ENCODE measurements at regions not wholly inside any gene's neighbourhood (a gene's known extent, or its start where the extent isn't known, plus 50 kb on each side); places are given as distances from the start of the nearest gene placed in this dataset.

- DNase-seq (ENCODE audit: low read depth, low spot score), result no peak
Observed at GRCh38 chr5:173741729-173742431, 125.4 kb upstream of the BOD1 start.

GRCh38 chr5:173742432-173742816 is 126.0 kb upstream of the BOD1 start:
- DNase-seq (ENCODE audit: low read depth, low spot score), result no peak

- no peak for DNase-seq (ENCODE audit: low read depth, low spot score)
Observed at GRCh38 chr5:173743641-173744343, 127.3 kb upstream of the BOD1 start.

- no peak for DNase-seq (ENCODE audit: low read depth, low spot score)
Observed at GRCh38 chr5:173744551-173744950, 128.1 kb upstream of the BOD1 start.

GRCh38 chr5:173745123-173745522 is 128.7 kb upstream of the BOD1 start:
- no peak for DNase-seq (ENCODE audit: low read depth, low spot score)

GRCh38 chr5:173745557-173745956 is 129.1 kb upstream of the BOD1 start:
- no peak for DNase-seq (ENCODE audit: low read depth, low spot score)

GRCh38 chr5:173746047-173746646 is 129.7 kb upstream of the BOD1 start:
- no peak for DNase-seq (ENCODE audit: low read depth, low spot score)

- DNase-seq (ENCODE audit: low read depth, low spot score), result no peak
Observed at GRCh38 chr5:173747876-173748275, 131.4 kb upstream of the BOD1 start.

GRCh38 chr5:173750538-173751265 is 134.3 kb upstream of the BOD1 start:
- DNase-seq (ENCODE audit: low read depth, low spot score), result no peak

- DNase-seq (ENCODE audit: low read depth, low spot score), result no peak
Observed at GRCh38 chr5:173751266-173751600, 134.8 kb upstream of the BOD1 start.

- no peak for DNase-seq (ENCODE audit: low read depth, low spot score)
Observed at GRCh38 chr5:173752653-173753052, 135.5 kb upstream of the CPEB4 start.

- DNase-seq (ENCODE audit: low read depth, low spot score), result no peak
Observed at GRCh38 chr5:173753307-173754168, 134.6 kb upstream of the CPEB4 start.

- DNase-seq (ENCODE audit: low read depth, low spot score), result no peak
Observed at GRCh38 chr5:173755319-173755718, 132.8 kb upstream of the CPEB4 start.

GRCh38 chr5:173757403-173758209 is 130.5 kb upstream of the CPEB4 start:
- no peak for DNase-seq (ENCODE audit: low read depth, low spot score)

- no peak for DNase-seq (ENCODE audit: low read depth, low spot score)
Observed at GRCh38 chr5:173758676-173759075, 129.5 kb upstream of the CPEB4 start.

GRCh38 chr5:173759691-173760090 is 128.5 kb upstream of the CPEB4 start:
- no peak for DNase-seq (ENCODE audit: low read depth, low spot score)

- no peak for DNase-seq (ENCODE audit: low read depth, low spot score)
Observed at GRCh38 chr5:173760461-173761177, 127.5 kb upstream of the CPEB4 start.

- no peak for DNase-seq (ENCODE audit: low read depth, low spot score)
Observed at GRCh38 chr5:173761178-173761513, 127.0 kb upstream of the CPEB4 start.

- DNase-seq (ENCODE audit: low read depth, low spot score), result no peak
Observed at GRCh38 chr5:173762045-173762444, 126.1 kb upstream of the CPEB4 start.

GRCh38 chr5:173762930-173763329 is 125.2 kb upstream of the CPEB4 start:
- DNase-seq (ENCODE audit: low read depth, low spot score), result no peak

Data from activated naive CD8-positive, alpha-beta T cell treated with anti-CD3 and anti-CD28 coated beads, Interleukin-2, amount 50 U/mL, for 16 hours (primary cell).